Left lung (tissue), 4 donors: ENCODE measurements at regions not wholly inside any gene's neighbourhood (a gene's known extent, or its start where the extent isn't known, plus 50 kb on each side); places are given as distances from the start of the nearest gene placed in this dataset.

Source experiments
- ATAC-seq: fragments of 200-7000 bp; cut with Tn5 transposase; one replicate; pipeline ENCODE4 v1.9.1; 2020; ENCODE audit warnings: moderate library complexity
- DNase-seq, 4 donors: peaks; one replicate each; pipeline ENCODE4 v3.0.0-alpha.2; 2013 to 2020
- H3K27ac ChIP-seq, 2 donors: fragments of 200-600 bp; sonication (generic) in 1 of 2; one replicate each; pipeline versions ENCODE4 v1.5.0 to v1.8.0; 2020 to 2021
- H3K27me3 ChIP-seq, 2 donors: fragments of 200-600 bp; sonication (generic) in 1 of 2; one replicate each; pipeline versions ENCODE4 v1.5.0 to v1.8.0; 2020 to 2021
- H3K36me3 ChIP-seq, 2 donors: fragments of 200-600 bp; sonication (generic) in 1 of 2; one replicate each; pipeline versions ENCODE4 v1.5.0 to v1.8.0; 2020 to 2021
- H3K4me1 ChIP-seq, 2 donors: fragments of 200-600 bp; one replicate each; pipeline ENCODE4 v1.8.0; 2021
- H3K4me3 ChIP-seq, 2 donors: fragments of 200-600 bp; sonication (generic) in 1 of 2; one replicate each; pipeline versions ENCODE4 v1.5.0 to v1.8.0; 2020 to 2021; ENCODE audit warnings: mild to moderate bottlenecking in 1 of 2
- H3K9me3 ChIP-seq, 2 donors: fragments of 200-600 bp; sonication (generic) in 1 of 2; one replicate each; pipeline versions ENCODE4 v1.5.0 to v1.8.0; 2020 to 2021
- CTCF ChIP-seq, 2 donors: fragments of 200-600 bp; sonication (generic) in 1 of 2; IDR thresholded peaks; one replicate each; pipeline versions ENCODE4 v1.5.0 to v1.8.0; 2021; ENCODE audit warnings: antibody characterized with exemption in 2 of 2
- intact Hi-C, 2 donors: fragments of 100-400 bp; cut with DNase I; formaldehyde crosslinking; loops; one replicate each; pipeline versions ENCODE4 v1.11.2 to v1.14.2; 2022
- donor health status: DM: no; HTN: yes; CAD: no.
- donor health status: DM: no; HTN: no; CAD: no.

DNA sequence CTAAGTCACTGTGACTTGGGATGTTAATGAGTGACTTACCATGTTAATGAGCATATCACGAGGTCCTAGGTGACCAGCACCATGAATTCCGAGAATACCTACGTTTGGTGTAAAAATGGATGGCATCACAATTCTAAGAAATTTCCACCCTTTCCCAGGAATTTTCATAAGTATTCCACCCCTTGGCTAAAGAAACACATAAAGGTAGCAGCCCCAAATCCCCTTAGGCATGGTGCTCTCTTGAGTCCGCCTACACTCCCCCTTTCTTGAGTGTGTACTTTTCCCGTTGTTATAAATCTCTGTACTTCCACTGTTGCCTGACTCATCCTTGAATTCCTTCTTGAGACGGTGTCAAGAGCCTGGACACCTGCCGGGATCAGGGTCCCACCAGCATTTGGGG is 504.0 kb upstream of the RBFOX1 start:
- no peaks in the 10 kb centered on the region for H3K36me3 ChIP-seq
- H3K27me3 ChIP-seq, result no peaks in the 10 kb centered on the region
- ATAC-seq, result no peak
- H3K27ac ChIP-seq, result no peak overlapping the region
- intact Hi-C loops, result no loop called here
- no peak for DNase-seq
- H3K4me3 ChIP-seq, result no peak overlapping the region
- H3K4me1 ChIP-seq, result no peaks in the 10 kb centered on the region
- no peaks in the 10 kb centered on the region for H3K9me3 ChIP-seq
- TF ChIP-seq CTCF (IDR thresholded peaks at IDR 0.05), result no peak

DNA sequence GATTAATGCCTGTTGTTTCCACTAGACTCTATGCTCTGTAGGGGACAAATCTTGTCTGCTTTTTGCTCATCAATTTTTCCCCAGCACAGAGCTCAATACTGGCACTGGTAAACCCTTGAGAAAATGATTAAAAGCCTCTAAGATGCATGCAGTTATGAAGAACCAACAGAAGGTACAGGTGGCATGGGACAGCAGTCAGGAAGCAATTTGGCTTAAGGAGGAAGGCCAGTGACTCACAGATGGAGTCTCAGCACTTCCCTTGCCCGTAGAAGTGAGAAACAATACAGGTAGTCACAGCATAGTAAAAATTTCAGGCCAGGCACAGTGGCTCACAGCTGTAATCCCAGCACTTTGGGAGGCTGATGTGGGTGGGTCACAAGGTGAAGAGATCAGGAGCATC is 504.7 kb upstream of the RBFOX1 start:
- no peak for DNase-seq
- intact Hi-C loops, result no loop called here
- TF ChIP-seq CTCF (IDR thresholded peaks at IDR 0.05), result no peak
- no peak for ATAC-seq
- Histone ChIP-seq H3K4me3 (no peak overlapping the region), H3K4me1 (no peaks in the 10 kb centered on the region), H3K27ac (peak overlapping the region in 1 of 2 donors; percentile 4), H3K27me3 (no peaks in the 10 kb centered on the region), H3K36me3 (no peaks in the 10 kb centered on the region), H3K9me3 (no peaks in the 10 kb centered on the region)

GRCh38 chr16:6827267-6827666 is 505.4 kb upstream of the RBFOX1 start:
- intact Hi-C loops, result no loop called here

DNA sequence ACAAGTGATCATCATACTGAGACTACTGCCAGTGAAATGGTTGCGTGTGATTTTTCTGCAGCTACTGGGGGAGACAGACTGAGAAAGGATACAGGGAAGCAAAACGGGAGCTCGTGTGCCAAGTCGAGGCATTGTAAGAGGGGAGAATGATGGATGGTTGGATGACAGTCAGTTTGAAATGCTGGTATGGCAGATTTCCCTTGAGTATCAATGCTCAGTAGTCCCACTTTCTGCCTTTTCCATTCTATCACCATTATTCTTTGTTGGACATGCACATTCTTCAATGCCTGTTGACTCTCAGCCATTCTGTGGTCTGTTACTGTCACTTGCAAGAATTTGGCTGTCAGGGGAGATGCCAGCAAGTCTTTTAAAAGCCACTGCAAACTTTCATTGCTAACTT is 510.6 kb upstream of the RBFOX1 start:
- H3K9me3 ChIP-seq, result peaks cover 0 to 2% of the 10 kb centered on the region in 2 donors
- H3K4me3 ChIP-seq, result no peak overlapping the region
- ATAC-seq (no peak), DNase-seq (no peak)
- H3K4me1 ChIP-seq, result no peaks in the 10 kb centered on the region
- H3K27me3 ChIP-seq, result no peaks in the 10 kb centered on the region
- H3K27ac ChIP-seq, result no peak overlapping the region
- intact Hi-C loops, result no loop called here
- H3K36me3 ChIP-seq, result no peaks in the 10 kb centered on the region
- no peak for TF ChIP-seq CTCF (IDR thresholded peaks at IDR 0.05)

More at GRCh38 chr16:6827267-6827666, 505.4 kb upstream of the RBFOX1 start:
- no peaks in the 10 kb centered on the region for H3K4me1 ChIP-seq
- H3K36me3 ChIP-seq, result no peaks in the 10 kb centered on the region
- DNase-seq (no peak), ATAC-seq (peak; percentile 25)
- H3K4me3 ChIP-seq, result no peak overlapping the region
- H3K27me3 ChIP-seq, result no peaks in the 10 kb centered on the region
- peak overlapping the region in 1 of 2 donors; percentile 4 for H3K27ac ChIP-seq
- TF ChIP-seq CTCF (IDR thresholded peaks at IDR 0.05), result no peak
- no peaks in the 10 kb centered on the region for H3K9me3 ChIP-seq

DNA sequence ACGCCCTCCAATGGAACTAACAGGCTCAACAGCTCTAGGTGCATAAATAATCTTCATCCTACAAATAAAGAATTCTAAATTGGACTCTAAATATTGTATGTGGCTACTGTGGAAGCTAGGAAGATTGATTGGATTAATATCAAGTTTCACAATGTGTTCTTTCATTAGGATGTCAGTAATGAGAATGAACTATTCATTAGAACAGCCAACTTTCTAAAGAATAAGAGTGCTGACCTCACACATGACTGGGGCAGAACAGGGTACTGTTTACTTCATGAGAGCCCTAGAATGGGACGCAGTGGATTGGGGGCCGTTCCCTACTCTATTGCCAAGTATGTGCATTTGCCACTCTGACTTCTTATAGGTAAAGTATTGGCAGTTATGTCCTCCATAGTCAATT is 528.2 kb upstream of the RBFOX1 start:
- Histone ChIP-seq H3K36me3 (no peaks in the 10 kb centered on the region), H3K4me1 (no peaks in the 10 kb centered on the region), H3K9me3 (peaks cover 0 to 2% of the 10 kb centered on the region in 2 donors), H3K27me3 (no peaks in the 10 kb centered on the region), H3K4me3 (no peak overlapping the region), H3K27ac (no peak overlapping the region)
- ATAC-seq (no peak), DNase-seq (no peak)
- no peak for TF ChIP-seq CTCF (IDR thresholded peaks at IDR 0.05)
- intact Hi-C loops, result no loop called here
